ENCODE measurements at regions not wholly inside any gene's neighbourhood (a gene's known extent, or its start where the extent isn't known, plus 50 kb on each side); places are given as distances from the start of the nearest gene placed in this dataset.

DNA sequence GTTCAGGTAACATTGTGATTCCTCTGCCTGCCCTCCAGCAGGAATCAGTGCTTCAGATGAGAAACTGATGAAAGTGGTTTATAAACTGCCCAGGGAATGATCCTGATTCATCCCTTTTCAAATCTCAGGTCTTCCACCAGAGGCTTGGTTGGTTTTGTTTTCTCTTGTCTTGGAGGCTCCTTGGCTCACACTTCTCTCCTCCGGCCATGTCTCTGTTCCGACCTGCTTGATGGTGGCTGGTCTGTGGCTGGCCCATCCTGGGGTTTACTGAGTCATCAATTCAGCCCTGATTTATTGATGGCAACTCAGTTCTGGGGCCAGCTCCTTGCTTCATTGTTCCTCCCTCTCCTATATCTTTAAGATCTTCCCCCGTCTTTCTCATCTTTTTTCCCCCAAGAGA lies 56.6 kb upstream of the SLC2A1 start:
- TF ChIP-seq, protein P1, sequence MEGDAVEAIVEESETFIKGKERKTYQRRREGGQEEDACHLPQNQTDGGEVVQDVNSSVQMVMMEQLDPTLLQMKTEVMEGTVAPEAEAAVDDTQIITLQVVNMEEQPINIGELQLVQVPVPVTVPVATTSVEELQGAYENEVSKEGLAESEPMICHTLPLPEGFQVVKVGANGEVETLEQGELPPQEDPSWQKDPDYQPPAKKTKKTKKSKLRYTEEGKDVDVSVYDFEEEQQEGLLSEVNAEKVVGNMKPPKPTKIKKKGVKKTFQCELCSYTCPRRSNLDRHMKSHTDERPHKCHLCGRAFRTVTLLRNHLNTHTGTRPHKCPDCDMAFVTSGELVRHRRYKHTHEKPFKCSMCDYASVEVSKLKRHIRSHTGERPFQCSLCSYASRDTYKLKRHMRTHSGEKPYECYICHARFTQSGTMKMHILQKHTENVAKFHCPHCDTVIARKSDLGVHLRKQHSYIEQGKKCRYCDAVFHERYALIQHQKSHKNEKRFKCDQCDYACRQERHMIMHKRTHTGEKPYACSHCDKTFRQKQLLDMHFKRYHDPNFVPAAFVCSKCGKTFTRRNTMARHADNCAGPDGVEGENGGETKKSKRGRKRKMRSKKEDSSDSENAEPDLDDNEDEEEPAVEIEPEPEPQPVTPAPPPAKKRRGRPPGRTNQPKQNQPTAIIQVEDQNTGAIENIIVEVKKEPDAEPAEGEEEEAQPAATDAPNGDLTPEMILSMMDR (IDR thresholded peaks at IDR 0.05) = no peak
- TF ChIP-seq POLR2A (IDR thresholded peaks at IDR 0.05) = no peak
- TF ChIP-seq EP300 (IDR thresholded peaks at IDR 0.05) = no peak
